ENCODE measurements at regions not wholly inside any gene's neighbourhood (a gene's known extent, or its start where the extent isn't known, plus 50 kb on each side); places are given as distances from the start of the nearest gene placed in this dataset.

- no peak for TF ChIP-seq POLR2A (IDR thresholded peaks at IDR 0.05)
- no peak for TF ChIP-seq CTCF (IDR thresholded peaks at IDR 0.05)
Observed at GRCh38 chr10:58925381-58925780, 251.1 kb upstream of the PHYHIPL start.

All from suprapubic skin (tissue), 3 donors.